ENCODE measurements at regions not wholly inside any gene's neighbourhood (a gene's known extent, or its start where the extent isn't known, plus 50 kb on each side); places are given as distances from the start of the nearest gene placed in this dataset.

DNA sequence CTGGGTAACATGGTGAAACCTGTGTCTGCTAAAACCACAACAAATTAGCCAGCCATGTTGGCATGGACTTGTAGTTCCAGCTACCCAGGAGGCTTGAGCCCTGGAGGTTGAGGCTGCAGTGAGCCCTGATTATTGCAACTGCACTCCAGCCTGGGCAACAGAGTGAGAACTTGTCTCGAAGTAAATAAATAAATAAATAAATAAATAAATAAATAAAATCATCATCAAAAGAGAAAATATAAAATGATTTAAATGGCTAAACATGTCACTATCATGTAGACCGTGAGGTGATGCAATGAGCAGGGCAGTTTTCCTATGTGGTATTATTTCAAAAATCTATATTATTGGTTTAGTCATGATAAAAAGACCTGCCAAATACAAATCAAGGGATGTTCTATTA is 2074.3 kb downstream of the PCDH9 start:
- H3K27me3 ChIP-seq = no peaks in the 10 kb centered on the region
- TF ChIP-seq, protein P1, sequence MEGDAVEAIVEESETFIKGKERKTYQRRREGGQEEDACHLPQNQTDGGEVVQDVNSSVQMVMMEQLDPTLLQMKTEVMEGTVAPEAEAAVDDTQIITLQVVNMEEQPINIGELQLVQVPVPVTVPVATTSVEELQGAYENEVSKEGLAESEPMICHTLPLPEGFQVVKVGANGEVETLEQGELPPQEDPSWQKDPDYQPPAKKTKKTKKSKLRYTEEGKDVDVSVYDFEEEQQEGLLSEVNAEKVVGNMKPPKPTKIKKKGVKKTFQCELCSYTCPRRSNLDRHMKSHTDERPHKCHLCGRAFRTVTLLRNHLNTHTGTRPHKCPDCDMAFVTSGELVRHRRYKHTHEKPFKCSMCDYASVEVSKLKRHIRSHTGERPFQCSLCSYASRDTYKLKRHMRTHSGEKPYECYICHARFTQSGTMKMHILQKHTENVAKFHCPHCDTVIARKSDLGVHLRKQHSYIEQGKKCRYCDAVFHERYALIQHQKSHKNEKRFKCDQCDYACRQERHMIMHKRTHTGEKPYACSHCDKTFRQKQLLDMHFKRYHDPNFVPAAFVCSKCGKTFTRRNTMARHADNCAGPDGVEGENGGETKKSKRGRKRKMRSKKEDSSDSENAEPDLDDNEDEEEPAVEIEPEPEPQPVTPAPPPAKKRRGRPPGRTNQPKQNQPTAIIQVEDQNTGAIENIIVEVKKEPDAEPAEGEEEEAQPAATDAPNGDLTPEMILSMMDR (IDR thresholded peaks at IDR 0.05; ENCODE audit: low read depth, low read length) = no peak
- H3K4me3 ChIP-seq (ENCODE audit: low read depth, low read length) = no peak overlapping the region

DNA sequence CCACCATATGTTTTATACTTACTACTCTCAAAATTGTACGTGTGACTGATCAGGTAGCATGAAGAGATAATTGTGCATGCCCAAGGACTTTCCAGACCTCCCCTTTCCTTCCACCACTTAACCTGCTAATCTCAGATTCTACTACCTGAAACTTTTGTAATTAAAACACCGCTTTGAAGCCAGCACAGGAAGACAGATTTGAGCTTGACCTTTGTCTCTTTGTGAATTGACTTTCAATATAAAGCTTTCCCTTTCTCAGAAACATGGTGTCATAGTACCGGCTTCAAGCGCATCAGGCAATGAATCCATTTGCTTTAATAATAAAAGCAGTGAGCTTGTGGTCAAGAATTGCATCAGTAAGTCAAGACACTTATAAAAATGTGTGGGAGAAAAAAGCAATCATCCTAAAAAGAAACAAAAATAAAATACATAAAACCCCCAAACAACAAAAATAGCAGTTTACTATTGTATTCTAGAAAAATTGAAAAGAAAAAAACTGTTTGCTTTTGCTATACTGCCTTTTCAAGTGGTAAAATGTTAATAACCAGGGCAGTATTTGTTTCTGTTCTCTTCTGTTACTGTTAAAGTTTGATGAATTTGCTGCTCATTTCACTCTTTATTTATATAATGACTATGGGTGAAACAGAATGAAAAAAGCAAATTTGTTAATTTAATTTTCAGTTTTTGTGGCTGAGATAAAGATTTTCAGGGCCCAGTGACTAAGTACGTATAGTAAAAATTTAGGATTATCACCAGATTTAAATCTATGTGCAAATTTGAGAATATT is 2075.3 kb downstream of the PCDH9 start:
- Histone ChIP-seq H3K27me3 (no peaks in the 10 kb centered on the region), H3K4me3 (ENCODE audit: low read depth, low read length) (no peak overlapping the region), H3K36me3 (no peaks in the 10 kb centered on the region), H3K4me1 (peaks cover 3% of the 10 kb centered on the region; the same call in 1 of the 2 replicates), H3K9me3 (no peaks in the 10 kb centered on the region)
- no peak for DNase-seq
- TF ChIP-seq, protein P1 (IDR thresholded peaks at IDR 0.05; ENCODE audit: low read depth, low read length) = no peak

More for the DNA sequence above, 2074.3 kb downstream of the PCDH9 start:
- Histone ChIP-seq H3K36me3 (no peaks in the 10 kb centered on the region), H3K4me1 (peaks cover 4% of the 10 kb centered on the region; the same call in 1 of the 2 replicates), H3K9me3 (no peaks in the 10 kb centered on the region)
- no peak for DNase-seq

DNA sequence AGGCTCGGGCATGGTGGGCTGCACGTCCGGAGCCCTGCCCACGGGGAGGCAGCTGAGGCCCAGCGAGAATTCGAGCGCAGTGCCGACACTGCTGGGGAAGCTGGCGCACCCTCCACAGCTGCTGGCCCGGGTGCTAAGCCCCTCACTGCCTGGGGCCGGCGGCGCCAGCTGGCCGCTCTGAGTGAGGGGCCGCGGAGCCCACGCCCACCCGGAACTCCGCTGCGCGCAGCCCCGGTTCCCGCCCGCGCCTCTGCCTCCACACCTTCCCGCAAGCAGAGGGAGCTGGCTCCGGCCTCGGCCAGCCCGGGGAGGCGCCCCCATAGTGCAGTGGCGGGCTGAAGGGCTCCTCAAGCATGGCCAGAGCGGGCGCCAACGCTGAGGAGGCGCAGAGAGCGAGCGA is 2080.4 kb downstream of the PCDH9 start:
- no peaks in the 10 kb centered on the region for H3K9me3 ChIP-seq
- H3K4me1 ChIP-seq = no peaks in the 10 kb centered on the region
- TF ChIP-seq, protein P1 (IDR thresholded peaks at IDR 0.05; ENCODE audit: low read depth, low read length) = no peak
- H3K36me3 ChIP-seq = no peaks in the 10 kb centered on the region
- H3K27me3 ChIP-seq = no peaks in the 10 kb centered on the region
- no peak overlapping the region for H3K4me3 ChIP-seq (ENCODE audit: low read depth, low read length)
- DNase-seq = no peak

DNA sequence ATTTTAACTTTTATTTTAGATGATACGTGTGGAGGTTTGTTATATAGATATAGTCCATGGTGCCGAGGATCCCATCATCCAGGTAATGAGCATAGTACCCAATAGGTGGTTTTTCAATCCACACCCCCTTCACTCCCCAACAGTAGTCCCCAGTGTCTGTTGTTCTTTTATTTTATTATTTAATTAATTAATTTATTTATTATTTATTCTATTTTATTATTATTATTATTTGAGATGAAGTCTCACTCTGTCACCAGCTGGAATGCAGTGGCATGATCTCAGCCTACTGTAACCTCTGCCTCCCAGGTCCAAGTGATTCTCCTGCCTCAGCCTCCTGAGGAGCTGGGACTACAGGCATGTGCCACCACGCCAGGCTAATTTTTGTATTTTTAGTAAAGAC is 2086.2 kb downstream of the PCDH9 start:
- Histone ChIP-seq H3K9me3 (no peaks in the 10 kb centered on the region), H3K4me3 (ENCODE audit: low read depth, low read length) (no peak overlapping the region), H3K27me3 (no peaks in the 10 kb centered on the region), H3K36me3 (no peaks in the 10 kb centered on the region), H3K4me1 (no peaks in the 10 kb centered on the region; the same call in 1 of the 2 replicates)
- TF ChIP-seq, protein P1 (IDR thresholded peaks at IDR 0.05; ENCODE audit: low read depth, low read length) = no peak
- no peak for DNase-seq

DNA sequence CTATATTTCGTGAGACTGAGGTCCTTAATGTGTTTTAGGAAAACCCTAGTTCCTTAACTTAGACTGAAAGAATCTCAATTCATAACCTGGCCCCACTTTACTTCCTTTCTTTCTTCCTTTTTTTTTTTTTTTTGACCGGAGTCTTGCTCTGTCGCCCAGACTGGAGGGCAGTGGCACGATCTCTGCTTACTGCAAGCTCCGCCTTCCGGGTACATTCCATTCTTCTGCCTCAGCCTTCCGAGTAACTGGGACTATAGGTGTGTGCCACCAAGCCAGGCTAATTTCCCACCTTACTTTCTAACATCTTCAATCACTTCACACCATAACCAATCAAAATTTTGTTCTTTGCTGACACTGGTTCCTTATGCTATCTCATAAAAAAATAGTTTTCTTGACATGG is 2097.0 kb downstream of the PCDH9 start:
- Histone ChIP-seq H3K36me3 (no peaks in the 10 kb centered on the region), H3K9me3 (no peaks in the 10 kb centered on the region), H3K4me3 (ENCODE audit: low read depth, low read length) (no peak overlapping the region), H3K27me3 (no peaks in the 10 kb centered on the region), H3K4me1 (no peaks in the 10 kb centered on the region)
- TF ChIP-seq, protein P1 (IDR thresholded peaks at IDR 0.05; ENCODE audit: low read depth, low read length) = no peak
- no peak for DNase-seq

DNA sequence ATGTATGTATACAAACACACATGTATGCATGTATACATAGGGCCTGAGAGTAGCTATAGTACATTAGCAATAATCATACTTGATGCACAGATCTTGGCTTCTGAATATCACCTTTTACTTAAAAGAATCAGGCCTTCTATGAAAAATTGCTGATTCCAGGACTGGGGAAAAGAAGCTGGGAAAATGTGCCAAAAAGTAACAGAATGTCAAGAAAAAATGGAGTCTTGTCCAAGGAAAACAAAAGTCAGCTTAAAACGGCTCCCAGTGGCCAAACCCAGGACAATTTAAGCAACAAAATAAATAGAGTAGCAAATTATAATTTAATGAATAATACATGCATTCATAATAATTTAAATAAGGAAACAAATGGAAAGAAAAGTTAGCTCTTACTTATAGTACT is 2104.9 kb downstream of the PCDH9 start:
- no peak for DNase-seq
- H3K4me1 ChIP-seq = no peaks in the 10 kb centered on the region
- H3K36me3 ChIP-seq = no peaks in the 10 kb centered on the region
- TF ChIP-seq, protein P1 (IDR thresholded peaks at IDR 0.05; ENCODE audit: low read depth, low read length) = no peak
- no peak overlapping the region for H3K4me3 ChIP-seq (ENCODE audit: low read depth, low read length)
- no peaks in the 10 kb centered on the region for H3K9me3 ChIP-seq
- H3K27me3 ChIP-seq = no peaks in the 10 kb centered on the region

Measured in BE2C (cell line).